ENCODE measurements at regions not wholly inside any gene's neighbourhood (a gene's known extent, or its start where the extent isn't known, plus 50 kb on each side); places are given as distances from the start of the nearest gene placed in this dataset.
A peak's percentile ranks its signal among the peaks of the same experiment; 100 is the strongest.
"Not testable (repeated sequence)": the region's sequence is repeated elsewhere in the genome, so short reads cannot be mapped to it uniquely, and the experiment has no call there.

DNA sequence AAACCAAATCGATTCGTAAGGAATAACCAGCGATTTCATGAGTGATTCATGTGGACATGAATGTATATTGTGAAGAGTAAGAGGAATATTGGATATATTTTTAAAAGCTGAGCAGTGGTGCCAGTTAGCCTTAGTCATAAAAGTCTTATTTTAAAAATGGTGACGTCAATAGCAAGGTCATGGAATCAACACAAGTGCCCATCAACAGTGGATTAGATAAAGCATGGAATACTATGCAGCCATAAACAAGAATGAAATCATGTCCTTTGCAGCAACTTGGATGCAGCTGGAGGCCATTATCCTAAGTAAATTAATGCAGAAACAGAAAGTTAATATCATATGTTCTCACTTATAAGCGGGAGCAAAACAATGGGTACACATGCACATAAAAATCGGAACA is 89.0 kb upstream of the STOX2 start:
- DNase-seq (ENCODE audit: low spot score) = no peak

GRCh38 chr4:183816882-183817509 is 88.1 kb upstream of the STOX2 start:
- no peak for DNase-seq (ENCODE audit: low spot score)

DNA sequence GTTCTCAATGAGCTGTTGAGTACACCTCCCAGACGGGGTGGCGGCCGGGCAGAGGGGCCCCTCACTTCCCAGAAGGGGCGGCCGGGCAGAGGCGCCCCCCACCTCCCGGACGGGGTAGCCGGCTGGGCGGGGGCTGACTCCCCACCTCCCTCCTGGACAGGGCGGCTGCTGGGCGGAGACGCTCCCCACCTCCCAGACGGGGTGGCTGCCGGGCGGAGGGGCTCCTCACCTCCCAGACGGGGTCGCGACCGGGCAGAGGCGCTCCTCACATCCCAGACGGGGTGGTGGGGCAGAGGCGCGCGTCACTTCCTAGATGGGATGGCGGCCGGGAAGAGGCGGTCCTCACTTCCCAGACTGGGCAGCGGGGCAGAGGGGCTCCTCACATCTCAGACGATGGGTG is 86.5 kb upstream of the STOX2 start:
- not testable (repeated sequence) for DNase-seq (ENCODE audit: low spot score)

DNA sequence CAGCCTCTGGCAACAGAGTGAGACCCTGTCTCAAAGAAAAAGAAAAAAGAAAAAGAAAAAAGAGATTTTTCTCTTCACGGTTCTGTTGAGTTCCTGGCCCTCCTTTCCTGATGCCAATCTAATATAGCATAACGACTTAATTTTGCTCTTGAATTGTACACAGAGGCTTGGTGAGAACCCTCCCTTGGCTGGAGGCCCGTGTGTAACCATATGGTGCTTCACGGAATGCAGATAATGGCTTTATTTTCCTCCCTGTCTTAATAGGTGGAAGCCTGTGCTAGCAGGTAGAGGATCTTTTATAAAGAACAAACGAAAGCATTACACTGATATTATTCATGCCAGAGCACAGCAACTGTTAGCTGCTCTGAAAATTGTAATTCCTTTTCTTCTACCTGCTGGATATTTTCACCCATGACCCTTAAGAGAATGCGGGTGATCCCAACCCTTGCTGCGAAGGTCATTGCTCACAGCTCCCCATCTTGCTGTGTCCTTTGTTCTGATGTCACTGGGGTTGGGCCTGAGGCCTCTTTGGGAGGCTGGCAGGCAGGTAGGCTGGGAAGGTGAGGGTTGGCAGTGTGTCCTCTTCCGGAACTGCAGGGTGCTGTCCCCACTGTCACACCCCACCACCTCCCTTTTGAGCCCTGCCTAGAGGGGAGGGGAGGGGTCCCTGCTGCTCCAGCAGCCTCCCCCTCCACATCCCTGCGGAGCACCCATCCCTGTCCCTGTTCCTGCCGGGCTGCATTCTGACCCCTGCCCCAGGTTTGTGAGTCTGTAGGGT is 83.8 kb upstream of the STOX2 start:
- DNase-seq (ENCODE audit: low spot score) = no peak

- DNase-seq (ENCODE audit: low spot score) = no peak
These were observed 81.7 kb upstream of the STOX2 start for GRCh38 chr4:183823434-183823833.

- DNase-seq (ENCODE audit: low spot score) = no peak
These were observed 79.8 kb upstream of the STOX2 start for GRCh38 chr4:183825346-183825745.

GRCh38 chr4:183826461-183826860 is 78.6 kb upstream of the STOX2 start:
- no peak for DNase-seq (ENCODE audit: low spot score)

GRCh38 chr4:183828125-183828524 is 77.0 kb upstream of the STOX2 start:
- no peak for DNase-seq (ENCODE audit: low spot score)

- no peak for DNase-seq (ENCODE audit: low spot score)
These were observed 76.3 kb upstream of the STOX2 start for GRCh38 chr4:183828839-183829238.

GRCh38 chr4:183830438-183830985 is 74.6 kb upstream of the STOX2 start:
- no peak for DNase-seq (ENCODE audit: low spot score)

- no peak for DNase-seq (ENCODE audit: low spot score)
These were observed 74.1 kb upstream of the STOX2 start for GRCh38 chr4:183831026-183831446.

GRCh38 chr4:183831683-183832082 is 73.4 kb upstream of the STOX2 start:
- no peak for DNase-seq (ENCODE audit: low spot score)

DNA sequence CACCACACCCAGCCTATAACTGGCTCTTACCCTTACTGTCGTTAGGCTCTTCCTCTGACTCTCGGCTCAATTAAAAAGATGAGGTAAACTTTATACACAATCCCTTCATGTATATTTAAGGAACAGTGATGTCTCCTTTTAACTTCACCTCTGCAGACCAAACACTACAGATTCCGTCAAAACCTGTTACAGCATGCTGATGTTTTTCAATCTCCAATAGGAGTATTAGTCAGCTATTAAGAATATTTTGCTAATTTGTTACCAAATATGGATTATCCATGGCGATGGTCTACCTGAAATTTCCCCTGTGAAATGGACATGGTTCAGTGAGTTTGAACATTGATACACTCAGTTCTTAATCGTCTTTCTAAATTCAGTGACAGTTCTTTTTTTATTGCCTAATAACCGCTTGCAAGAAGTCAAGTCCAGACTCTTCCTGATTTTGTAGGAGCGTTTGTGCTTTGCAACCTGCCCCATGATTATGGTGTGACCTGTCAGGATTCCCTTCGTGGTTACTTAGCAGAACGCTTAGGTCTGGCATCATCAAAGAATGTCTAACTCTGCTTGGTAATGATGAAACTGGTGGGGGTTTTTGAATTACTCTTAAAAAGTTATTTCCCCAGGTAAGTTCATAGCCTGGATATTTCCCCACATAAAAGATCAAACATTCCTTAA is 72.2 kb upstream of the STOX2 start:
- DNase-seq (ENCODE audit: low spot score) = no peak

GRCh38 chr4:183834252-183834651 is 70.9 kb upstream of the STOX2 start:
- no peak for DNase-seq (ENCODE audit: low spot score)

GRCh38 chr4:183837222-183837621 is 67.9 kb upstream of the STOX2 start:
- DNase-seq (ENCODE audit: low spot score) = no peak

DNA sequence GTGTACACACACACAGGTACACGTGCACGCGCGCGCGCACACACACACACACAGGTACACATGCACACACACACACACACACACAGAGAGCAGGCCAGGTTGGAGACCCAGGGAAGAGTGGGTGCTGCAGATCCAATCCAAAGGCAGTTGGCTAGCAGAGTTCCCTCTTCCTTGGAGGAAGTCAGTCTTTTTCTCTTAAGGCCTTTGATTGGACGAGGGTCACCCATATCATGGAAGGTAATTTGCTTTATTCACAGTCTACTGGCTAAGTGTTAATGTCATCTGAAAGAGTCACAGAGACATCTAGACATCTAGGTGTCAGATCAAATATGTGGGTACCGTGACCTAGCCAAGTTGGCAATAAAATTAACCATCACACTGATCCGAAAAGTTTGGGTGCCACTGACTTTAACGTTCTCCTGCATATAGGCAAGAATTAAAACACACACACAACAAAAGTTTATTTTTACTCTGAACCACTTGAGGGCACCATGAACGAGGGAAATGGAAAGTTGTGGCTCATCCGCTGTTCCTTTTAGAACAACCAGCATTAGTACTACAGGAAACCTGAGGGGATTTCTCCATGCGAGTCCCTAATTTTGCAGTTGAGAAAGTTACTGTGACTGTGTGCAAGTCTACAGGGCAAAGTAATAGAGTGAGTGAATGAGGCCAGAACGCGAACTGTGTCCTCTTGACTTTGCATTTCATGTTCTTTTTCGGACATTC is 66.0 kb upstream of the STOX2 start:
- no peak for DNase-seq (ENCODE audit: low spot score)

DNA sequence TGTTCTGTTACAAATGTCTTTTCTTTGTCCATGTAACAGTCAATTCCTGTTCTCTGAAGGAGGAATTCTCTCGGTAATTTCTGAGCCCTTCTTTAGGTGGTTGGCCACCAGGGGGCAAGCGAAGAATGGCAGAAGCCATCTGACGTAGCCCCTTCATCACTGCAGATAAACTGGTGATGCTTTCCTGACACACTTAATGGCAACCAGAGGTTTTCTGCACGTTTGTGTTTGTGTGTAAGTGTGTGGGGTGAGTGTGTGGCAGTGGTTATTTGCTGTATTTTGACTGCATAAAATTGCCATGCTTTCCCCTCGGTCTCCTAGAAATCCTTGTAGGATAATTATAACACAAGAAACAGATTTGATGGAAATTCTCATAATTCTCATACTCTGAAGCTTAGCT is 64.8 kb upstream of the STOX2 start:
- peak; percentile 53 for DNase-seq (ENCODE audit: low spot score)

- DNase-seq (ENCODE audit: low spot score) = no peak
These were observed 64.1 kb upstream of the STOX2 start for GRCh38 chr4:183841001-183841400.

- no peak for DNase-seq (ENCODE audit: low spot score)
These were observed 63.0 kb upstream of the STOX2 start for GRCh38 chr4:183842129-183842528.

- no peak for DNase-seq (ENCODE audit: low spot score)
These were observed 61.8 kb upstream of the STOX2 start for GRCh38 chr4:183843248-183843671.

DNA sequence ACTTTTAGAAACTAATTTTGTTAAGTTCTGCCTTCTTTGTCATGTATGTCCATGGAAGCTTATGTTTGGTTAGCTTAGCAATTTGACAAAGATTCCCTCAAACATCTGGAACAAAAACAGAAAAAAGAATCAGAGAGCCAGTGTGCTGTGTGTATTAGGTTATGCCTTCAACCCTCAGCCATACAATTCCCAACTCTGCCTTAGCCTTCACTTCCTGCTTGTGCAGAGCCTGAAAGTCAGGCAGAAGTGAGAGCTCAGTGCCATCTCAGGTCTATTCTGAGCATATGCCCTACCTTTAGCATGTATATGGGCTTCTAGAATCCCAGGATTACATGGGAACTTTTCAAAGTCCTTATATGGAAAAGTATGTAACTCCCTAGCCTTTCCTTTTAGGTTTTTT is 58.2 kb upstream of the STOX2 start:
- no peak for DNase-seq (ENCODE audit: low spot score)

- DNase-seq (ENCODE audit: low spot score) = no peak
These were observed 56.3 kb upstream of the STOX2 start for GRCh38 chr4:183848805-183849204.

Measured in CD4-positive, alpha-beta T cell treated with Interleukin-2 at 100 ng/mL for 4 hours (primary cell).